GM12878 (cell line): ENCODE measurements at regions not wholly inside any gene's neighbourhood (a gene's known extent, or its start where the extent isn't known, plus 50 kb on each side); places are given as distances from the start of the nearest gene placed in this dataset.

Experiments used
- DPF2 ChIP-seq: fragments of 450-650 bp; IDR thresholded peaks from 2 replicates; pipeline ENCODE4 v1.6.1; 2017; ENCODE audit warnings: mild to moderate bottlenecking
- FOXM1 ChIP-seq: IDR thresholded peaks from 2 replicates; pipeline ENCODE4 v1.6.1; 2012; ENCODE audit warnings: low read depth, mild to moderate bottlenecking, inconsistent platforms, low read length, moderate library complexity
- HCFC1 ChIP-seq: fragments of 150-350 bp; IDR thresholded peaks from 2 replicates; pipeline ENCODE4 v1.6.1; 2014; ENCODE audit warnings: low read length
- MTA2 ChIP-seq: fragments of 450-650 bp; IDR thresholded peaks from 2 replicates; pipeline ENCODE4 v1.6.1; 2016; ENCODE audit warnings: low read depth, mild to moderate bottlenecking, moderate library complexity
- SREBF2 ChIP-seq: IDR thresholded peaks from 2 replicates; pipeline ENCODE4 v1.6.1; 2012; ENCODE audit warnings: mild to moderate bottlenecking, low read length
- SUPT20H ChIP-seq: IDR thresholded peaks from 2 replicates; pipeline ENCODE4 v1.6.1; 2011; ENCODE audit warnings: low read depth, mild to moderate bottlenecking, low read length, moderate library complexity, borderline replicate concordance; ENCODE audit not compliant: control insufficient read depth
- TCF12 ChIP-seq: IDR thresholded peaks from 2 replicates; pipeline ENCODE4 v1.6.1; 2011; ENCODE audit warnings: low read depth, mild to moderate bottlenecking, low read length
- TCF7 ChIP-seq: IDR thresholded peaks from 2 replicates; pipeline ENCODE4 v1.6.1; 2014; ENCODE audit warnings: antibody characterized with exemption, borderline replicate concordance
- TF ChIP-seq, protein P1 (sequence below): IDR thresholded peaks from 2 replicates; pipeline ENCODE4 v1.6.1; 2012; ENCODE audit warnings: improper control_type of control experiment, low read depth, low read length; ENCODE audit not compliant: insufficient replicate concordance
- TF ChIP-seq, protein P2 (sequence below): fragments of 450-650 bp; IDR thresholded peaks from 2 replicates; pipeline ENCODE4 v1.6.1; 2017; ENCODE audit warnings: borderline replicate concordance
- TF ChIP-seq, protein P3 (sequence below): fragments of 150-350 bp; IDR thresholded peaks from 2 replicates; pipeline ENCODE4 v1.6.1; 2016; ENCODE audit warnings: low read depth, low read length
- TF ChIP-seq, protein P4 (sequence below): IDR thresholded peaks from 2 replicates; pipeline ENCODE4 v1.6.1; 2011; ENCODE audit warnings: low read depth, low read length, improper control_type of control experiment, borderline replicate concordance
- TF ChIP-seq, protein P5 (sequence below): IDR thresholded peaks from 2 replicates; pipeline ENCODE4 v1.6.1; 2012; ENCODE audit warnings: low read depth, low read length, improper control_type of control experiment
- TF ChIP-seq, protein P6 (sequence below): fragments of 450-650 bp; IDR thresholded peaks from 2 replicates; pipeline ENCODE4 v1.6.1; 2016; ENCODE audit warnings: mild to moderate bottlenecking, moderate library complexity, borderline replicate concordance

DNA sequence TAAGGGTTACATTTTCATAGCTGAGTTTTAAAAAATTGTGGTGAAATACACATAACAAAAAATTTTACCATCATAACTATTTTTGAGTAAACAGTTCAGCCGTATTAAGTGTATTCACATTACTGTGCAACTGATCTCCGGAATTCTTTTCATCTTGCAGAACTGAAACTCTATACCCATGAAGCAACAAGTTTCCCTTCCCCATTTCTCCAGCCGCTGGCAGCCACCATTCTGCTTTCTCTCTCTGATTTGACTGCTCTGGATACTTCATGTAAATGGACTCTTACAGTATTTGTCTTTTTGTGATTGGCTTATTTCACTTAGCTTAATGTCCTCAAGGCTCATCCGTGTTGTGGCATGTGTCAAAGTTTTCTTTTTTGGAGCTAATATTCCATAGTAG, 341.6 kb downstream of the QKI start (continued):
- TF ChIP-seq, protein P1, sequence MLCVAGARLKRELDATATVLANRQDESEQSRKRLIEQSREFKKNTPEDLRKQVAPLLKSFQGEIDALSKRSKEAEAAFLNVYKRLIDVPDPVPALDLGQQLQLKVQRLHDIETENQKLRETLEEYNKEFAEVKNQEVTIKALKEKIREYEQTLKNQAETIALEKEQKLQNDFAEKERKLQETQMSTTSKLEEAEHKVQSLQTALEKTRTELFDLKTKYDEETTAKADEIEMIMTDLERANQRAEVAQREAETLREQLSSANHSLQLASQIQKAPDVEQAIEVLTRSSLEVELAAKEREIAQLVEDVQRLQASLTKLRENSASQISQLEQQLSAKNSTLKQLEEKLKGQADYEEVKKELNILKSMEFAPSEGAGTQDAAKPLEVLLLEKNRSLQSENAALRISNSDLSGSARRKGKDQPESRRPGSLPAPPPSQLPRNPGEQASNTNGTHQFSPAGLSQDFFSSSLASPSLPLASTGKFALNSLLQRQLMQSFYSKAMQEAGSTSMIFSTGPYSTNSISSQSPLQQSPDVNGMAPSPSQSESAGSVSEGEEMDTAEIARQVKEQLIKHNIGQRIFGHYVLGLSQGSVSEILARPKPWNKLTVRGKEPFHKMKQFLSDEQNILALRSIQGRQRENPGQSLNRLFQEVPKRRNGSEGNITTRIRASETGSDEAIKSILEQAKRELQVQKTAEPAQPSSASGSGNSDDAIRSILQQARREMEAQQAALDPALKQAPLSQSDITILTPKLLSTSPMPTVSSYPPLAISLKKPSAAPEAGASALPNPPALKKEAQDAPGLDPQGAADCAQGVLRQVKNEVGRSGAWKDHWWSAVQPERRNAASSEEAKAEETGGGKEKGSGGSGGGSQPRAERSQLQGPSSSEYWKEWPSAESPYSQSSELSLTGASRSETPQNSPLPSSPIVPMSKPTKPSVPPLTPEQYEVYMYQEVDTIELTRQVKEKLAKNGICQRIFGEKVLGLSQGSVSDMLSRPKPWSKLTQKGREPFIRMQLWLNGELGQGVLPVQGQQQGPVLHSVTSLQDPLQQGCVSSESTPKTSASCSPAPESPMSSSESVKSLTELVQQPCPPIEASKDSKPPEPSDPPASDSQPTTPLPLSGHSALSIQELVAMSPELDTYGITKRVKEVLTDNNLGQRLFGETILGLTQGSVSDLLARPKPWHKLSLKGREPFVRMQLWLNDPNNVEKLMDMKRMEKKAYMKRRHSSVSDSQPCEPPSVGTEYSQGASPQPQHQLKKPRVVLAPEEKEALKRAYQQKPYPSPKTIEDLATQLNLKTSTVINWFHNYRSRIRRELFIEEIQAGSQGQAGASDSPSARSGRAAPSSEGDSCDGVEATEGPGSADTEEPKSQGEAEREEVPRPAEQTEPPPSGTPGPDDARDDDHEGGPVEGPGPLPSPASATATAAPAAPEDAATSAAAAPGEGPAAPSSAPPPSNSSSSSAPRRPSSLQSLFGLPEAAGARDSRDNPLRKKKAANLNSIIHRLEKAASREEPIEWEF: no peak
- peak; percentile 68; the same call in 1 of the 2 replicates for TF ChIP-seq TCF12
- TF ChIP-seq, protein P2, sequence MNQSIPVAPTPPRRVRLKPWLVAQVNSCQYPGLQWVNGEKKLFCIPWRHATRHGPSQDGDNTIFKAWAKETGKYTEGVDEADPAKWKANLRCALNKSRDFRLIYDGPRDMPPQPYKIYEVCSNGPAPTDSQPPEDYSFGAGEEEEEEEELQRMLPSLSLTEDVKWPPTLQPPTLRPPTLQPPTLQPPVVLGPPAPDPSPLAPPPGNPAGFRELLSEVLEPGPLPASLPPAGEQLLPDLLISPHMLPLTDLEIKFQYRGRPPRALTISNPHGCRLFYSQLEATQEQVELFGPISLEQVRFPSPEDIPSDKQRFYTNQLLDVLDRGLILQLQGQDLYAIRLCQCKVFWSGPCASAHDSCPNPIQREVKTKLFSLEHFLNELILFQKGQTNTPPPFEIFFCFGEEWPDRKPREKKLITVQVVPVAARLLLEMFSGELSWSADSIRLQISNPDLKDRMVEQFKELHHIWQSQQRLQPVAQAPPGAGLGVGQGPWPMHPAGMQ: no peak
- TF ChIP-seq, protein P3, sequence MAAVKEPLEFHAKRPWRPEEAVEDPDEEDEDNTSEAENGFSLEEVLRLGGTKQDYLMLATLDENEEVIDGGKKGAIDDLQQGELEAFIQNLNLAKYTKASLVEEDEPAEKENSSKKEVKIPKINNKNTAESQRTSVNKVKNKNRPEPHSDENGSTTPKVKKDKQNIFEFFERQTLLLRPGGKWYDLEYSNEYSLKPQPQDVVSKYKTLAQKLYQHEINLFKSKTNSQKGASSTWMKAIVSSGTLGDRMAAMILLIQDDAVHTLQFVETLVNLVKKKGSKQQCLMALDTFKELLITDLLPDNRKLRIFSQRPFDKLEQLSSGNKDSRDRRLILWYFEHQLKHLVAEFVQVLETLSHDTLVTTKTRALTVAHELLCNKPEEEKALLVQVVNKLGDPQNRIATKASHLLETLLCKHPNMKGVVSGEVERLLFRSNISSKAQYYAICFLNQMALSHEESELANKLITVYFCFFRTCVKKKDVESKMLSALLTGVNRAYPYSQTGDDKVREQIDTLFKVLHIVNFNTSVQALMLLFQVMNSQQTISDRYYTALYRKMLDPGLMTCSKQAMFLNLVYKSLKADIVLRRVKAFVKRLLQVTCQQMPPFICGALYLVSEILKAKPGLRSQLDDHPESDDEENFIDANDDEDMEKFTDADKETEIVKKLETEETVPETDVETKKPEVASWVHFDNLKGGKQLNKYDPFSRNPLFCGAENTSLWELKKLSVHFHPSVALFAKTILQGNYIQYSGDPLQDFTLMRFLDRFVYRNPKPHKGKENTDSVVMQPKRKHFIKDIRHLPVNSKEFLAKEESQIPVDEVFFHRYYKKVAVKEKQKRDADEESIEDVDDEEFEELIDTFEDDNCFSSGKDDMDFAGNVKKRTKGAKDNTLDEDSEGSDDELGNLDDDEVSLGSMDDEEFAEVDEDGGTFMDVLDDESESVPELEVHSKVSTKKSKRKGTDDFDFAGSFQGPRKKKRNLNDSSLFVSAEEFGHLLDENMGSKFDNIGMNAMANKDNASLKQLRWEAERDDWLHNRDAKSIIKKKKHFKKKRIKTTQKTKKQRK: no peak
- TF ChIP-seq, protein P4, sequence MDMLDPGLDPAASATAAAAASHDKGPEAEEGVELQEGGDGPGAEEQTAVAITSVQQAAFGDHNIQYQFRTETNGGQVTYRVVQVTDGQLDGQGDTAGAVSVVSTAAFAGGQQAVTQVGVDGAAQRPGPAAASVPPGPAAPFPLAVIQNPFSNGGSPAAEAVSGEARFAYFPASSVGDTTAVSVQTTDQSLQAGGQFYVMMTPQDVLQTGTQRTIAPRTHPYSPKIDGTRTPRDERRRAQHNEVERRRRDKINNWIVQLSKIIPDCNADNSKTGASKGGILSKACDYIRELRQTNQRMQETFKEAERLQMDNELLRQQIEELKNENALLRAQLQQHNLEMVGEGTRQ: no peak
- TF ChIP-seq, protein P5, sequence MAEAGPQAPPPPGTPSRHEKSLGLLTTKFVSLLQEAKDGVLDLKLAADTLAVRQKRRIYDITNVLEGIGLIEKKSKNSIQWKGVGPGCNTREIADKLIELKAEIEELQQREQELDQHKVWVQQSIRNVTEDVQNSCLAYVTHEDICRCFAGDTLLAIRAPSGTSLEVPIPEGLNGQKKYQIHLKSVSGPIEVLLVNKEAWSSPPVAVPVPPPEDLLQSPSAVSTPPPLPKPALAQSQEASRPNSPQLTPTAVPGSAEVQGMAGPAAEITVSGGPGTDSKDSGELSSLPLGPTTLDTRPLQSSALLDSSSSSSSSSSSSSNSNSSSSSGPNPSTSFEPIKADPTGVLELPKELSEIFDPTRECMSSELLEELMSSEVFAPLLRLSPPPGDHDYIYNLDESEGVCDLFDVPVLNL: no peak
- TF ChIP-seq SUPT20H: no peak
- peak; percentile 98 for TF ChIP-seq DPF2
- no peak for TF ChIP-seq SREBF2
- peak; percentile 88 for TF ChIP-seq MTA2
- TF ChIP-seq, protein P6, sequence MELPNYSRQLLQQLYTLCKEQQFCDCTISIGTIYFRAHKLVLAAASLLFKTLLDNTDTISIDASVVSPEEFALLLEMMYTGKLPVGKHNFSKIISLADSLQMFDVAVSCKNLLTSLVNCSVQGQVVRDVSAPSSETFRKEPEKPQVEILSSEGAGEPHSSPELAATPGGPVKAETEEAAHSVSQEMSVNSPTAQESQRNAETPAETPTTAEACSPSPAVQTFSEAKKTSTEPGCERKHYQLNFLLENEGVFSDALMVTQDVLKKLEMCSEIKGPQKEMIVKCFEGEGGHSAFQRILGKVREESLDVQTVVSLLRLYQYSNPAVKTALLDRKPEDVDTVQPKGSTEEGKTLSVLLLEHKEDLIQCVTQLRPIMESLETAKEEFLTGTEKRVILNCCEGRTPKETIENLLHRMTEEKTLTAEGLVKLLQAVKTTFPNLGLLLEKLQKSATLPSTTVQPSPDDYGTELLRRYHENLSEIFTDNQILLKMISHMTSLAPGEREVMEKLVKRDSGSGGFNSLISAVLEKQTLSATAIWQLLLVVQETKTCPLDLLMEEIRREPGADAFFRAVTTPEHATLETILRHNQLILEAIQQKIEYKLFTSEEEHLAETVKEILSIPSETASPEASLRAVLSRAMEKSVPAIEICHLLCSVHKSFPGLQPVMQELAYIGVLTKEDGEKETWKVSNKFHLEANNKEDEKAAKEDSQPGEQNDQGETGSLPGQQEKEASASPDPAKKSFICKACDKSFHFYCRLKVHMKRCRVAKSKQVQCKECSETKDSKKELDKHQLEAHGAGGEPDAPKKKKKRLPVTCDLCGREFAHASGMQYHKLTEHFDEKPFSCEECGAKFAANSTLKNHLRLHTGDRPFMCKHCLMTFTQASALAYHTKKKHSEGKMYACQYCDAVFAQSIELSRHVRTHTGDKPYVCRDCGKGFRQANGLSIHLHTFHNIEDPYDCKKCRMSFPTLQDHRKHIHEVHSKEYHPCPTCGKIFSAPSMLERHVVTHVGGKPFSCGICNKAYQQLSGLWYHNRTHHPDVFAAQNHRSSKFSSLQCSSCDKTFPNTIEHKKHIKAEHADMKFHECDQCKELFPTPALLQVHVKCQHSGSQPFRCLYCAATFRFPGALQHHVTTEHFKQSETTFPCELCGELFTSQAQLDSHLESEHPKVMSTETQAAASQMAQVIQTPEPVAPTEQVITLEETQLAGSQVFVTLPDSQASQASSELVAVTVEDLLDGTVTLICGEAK: no peak
- peak; percentile 99 for TF ChIP-seq TCF7
- no peak for TF ChIP-seq HCFC1
- TF ChIP-seq FOXM1: peak; percentile 90; the same call in 1 of the 2 replicates
